NOMO-1 treated with DMSO at 0.1 percent for 48 hours (cell line): ENCODE measurements at regions not wholly inside any gene's neighbourhood (a gene's known extent, or its start where the extent isn't known, plus 50 kb on each side); places are given as distances from the start of the nearest gene placed in this dataset.

Experiments
- DNase-seq: peaks from one replicate; lab custom pipeline; 2025; ENCODE audit not compliant: unreplicated experiment; lab: John Stamatoyannopoulos, UW

- DNase-seq: no peak
These were observed 412.8 kb downstream of the TLE4 start for GRCh38 chr9:79984429-79985067.

DNA sequence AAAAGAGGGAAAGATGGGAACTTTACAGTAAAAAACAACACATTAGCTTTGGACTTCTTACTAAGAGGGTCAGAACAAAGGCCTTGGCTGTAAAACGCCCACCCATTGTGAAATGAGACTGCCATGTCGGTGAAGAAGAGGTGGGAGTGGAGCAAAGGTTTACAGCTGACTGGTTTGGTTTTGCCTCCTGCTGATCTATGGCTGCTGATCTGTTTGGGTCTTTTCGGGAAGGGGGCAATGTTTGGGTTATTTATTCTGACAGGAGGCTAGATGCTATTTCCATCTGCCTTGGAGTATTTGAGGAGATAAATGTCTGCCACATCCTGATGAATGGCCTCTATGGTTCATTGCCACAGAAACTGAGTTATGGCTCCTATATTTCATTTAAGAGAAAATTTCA is 408.7 kb downstream of the TLE4 start:
- no peak for DNase-seq

GRCh38 chr9:79977510-79978197 is 405.9 kb downstream of the TLE4 start:
- DNase-seq: no peak

GRCh38 chr9:79977074-79977435 is 405.3 kb downstream of the TLE4 start:
- no peak for DNase-seq

- no peak for DNase-seq
These were observed 404.7 kb downstream of the TLE4 start for GRCh38 chr9:79976257-79977073.

DNA sequence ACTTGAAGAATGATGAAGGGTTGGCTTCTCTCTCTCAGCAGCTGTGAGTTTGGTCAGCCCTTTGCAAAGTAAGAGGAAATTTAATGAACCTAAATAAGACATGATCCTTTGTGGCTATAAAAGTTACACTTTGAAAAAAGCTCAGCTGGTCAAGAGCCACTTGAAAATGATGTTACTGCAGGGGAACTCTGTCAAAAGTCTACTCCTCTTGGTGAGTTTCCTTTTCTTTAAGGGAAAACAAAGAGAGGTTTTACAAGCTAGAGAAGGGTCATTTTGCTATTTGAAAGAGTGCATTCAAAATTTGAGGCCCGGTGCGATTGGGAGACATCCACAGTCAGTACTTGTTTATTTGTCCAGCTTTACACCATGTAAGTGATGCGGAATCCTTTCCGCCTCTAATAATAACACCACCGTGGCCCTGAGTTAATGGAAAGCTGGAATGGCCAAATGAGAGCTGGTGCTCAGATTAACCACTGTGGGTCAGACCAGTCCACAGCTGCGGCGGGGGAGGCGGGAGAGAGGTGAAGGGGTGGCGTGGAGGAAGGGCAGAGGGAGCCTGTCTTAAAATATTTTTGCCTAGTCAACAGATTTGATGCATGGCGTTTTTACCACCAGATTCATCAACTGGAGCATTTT is 404.0 kb downstream of the TLE4 start:
- DNase-seq: no peak

DNA sequence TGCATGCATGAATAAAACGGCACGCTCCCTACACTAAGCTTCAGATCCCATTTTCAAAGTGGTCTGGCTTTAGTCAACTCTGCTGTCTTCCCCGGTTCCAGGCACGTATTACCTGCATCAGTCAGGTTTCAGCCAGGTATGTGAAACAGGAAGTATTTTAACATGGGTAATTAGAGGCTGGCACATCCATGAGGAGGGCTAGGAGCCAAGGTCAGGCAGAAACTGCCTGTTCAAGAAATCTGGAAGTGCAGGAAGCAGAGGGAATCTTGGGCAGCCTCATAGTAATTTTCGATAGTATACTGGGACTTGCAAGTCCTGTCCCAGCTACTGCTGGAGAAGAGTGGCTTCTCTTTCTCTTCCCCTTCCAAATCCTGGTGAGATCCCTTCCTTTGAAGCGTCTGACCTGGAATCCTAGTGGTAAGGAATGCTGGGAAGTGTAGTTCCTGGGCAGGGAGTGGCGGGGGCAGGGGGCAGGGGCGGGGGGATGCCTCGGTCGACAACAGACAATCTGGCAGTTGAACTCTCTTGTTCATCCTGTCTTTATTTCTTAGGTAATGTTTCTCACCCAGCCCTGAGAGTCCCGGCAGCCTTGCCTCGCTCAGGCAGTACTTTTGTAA is 403.1 kb downstream of the TLE4 start:
- DNase-seq: no peak

GRCh38 chr9:79973627-79974026 is 401.9 kb downstream of the TLE4 start:
- DNase-seq: no peak

- DNase-seq: no peak
These were observed 398.3 kb downstream of the TLE4 start for GRCh38 chr9:79970146-79970425.

GRCh38 chr9:79969393-79970145 is 397.8 kb downstream of the TLE4 start:
- no peak for DNase-seq

DNA sequence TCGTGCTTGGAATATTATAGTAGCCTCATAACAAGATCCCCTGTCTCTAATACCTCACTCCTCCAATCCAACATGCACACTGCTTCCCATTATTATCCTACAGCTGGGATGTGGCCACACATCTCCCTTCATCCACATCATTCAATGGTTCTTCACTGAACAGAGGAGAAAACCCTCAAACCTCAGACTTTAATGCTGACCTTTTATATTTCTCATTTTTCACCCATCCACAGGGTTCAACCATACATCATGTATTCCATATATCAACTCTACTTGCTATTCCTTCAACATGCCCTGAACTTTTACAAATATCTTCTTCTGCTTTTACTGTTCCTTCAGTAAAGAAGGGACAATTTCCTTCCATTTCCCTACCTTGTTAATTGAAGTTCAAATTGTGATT is 396.8 kb downstream of the TLE4 start:
- no peak for DNase-seq

DNA sequence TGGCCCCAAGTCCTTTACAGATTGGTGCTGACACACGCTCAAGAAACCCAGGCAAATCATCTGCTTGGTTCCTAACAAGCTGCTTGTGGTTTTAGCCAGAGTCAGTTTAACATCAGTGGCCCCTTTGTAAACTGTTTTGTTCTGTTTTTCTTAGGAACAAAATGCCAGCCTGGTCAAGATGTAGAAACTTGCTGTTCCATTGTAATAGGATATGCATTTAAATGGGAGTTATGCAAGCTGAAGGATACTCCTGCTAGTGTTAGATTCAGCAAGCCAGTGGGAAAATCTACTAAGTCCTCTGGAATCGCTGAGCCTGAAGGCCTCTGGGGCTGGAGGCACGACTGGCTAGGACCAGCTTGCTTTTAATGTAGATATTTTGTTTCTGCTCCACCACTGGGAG is 391.1 kb downstream of the TLE4 start:
- no peak for DNase-seq

- no peak for DNase-seq
These were observed 390.4 kb downstream of the TLE4 start for GRCh38 chr9:79962150-79962549.

DNA sequence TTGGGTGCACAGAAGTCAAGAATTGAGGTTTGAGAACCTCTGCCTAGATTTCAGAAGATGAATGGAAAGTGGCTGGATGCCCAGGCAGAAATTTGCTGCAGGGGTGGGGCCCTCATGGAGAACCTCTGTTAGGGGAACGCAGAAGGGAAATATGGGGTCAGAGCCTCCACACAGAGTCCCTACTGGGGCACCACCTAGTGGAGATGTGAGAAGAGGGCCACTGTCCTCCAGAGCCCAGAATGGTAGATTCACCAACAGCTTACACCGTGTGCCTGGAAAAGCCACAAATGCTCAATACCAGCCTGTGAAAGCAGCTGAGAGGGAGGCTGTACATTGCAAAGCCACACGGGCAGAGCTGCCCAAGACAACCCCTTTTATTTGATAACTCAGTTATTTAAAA is 383.5 kb downstream of the TLE4 start:
- DNase-seq: no peak

DNA sequence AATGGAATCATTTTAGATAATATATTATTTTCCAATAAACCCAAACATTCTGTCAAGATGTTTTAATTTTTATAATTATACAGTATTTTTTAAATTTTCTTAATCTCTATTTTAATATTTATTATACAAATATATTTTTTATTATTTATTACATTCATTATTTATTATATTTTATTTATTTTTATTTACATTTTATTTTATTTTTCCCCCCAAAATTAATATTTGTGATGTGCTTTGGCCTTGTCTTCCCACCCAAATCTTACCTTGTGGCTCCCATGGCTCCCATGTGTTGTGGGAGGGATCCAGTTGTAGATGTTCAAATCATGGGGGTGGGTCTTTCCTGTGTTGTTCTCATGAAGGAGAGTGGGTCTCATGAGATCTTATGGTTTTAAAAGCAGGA is 382.1 kb downstream of the TLE4 start:
- DNase-seq: no peak

- no peak for DNase-seq
These were observed 380.6 kb downstream of the TLE4 start for GRCh38 chr9:79952401-79952800.

- no peak for DNase-seq
These were observed 374.9 kb downstream of the TLE4 start for GRCh38 chr9:79946712-79947111.

GRCh38 chr9:79945495-79945894 is 373.7 kb downstream of the TLE4 start:
- DNase-seq: no peak

DNA sequence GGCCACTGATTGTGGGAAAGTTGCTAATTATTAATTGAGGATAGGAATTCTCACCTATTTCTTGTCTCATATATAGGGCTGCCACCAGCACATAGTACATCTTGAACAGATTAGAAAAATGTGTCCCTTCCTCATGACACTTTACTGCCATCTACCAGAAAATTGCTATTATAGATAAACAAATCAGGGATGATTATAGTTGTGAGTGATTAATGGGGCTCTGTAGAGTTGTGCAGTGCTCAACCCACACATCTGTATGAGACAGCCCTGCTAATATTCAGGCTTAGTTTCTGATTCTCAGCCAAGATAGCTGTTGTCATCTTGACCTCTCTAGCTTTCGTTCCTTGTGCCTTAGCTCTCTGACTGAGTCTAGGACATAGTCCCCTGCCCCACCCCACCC is 373.3 kb downstream of the TLE4 start:
- DNase-seq: no peak

GRCh38 chr9:79940919-79941318 is 369.2 kb downstream of the TLE4 start:
- DNase-seq: no peak

DNA sequence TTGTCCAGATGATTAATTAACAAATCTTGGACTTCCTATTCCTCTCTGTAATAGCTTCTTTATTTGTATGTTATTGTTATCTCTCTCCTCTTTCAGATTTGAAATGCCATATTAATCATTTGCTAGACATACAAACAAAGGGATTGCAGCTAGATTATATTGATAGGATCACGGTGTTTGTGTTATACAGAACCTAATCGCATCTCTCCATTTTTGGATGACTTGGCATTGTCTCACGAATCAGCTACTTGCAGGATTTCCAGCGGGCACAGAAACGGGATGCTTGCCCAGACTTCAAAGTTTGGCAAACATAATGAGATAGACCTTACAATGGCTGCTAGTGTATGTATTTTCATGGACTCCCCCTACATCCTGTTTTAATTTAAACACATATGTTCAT is 368.1 kb downstream of the TLE4 start:
- no peak for DNase-seq
